ENCODE measurements at regions not wholly inside any gene's neighbourhood (a gene's known extent, or its start where the extent isn't known, plus 50 kb on each side); places are given as distances from the start of the nearest gene placed in this dataset.
A peak's percentile ranks its signal among the peaks of the same experiment; 100 is the strongest.

DNA sequence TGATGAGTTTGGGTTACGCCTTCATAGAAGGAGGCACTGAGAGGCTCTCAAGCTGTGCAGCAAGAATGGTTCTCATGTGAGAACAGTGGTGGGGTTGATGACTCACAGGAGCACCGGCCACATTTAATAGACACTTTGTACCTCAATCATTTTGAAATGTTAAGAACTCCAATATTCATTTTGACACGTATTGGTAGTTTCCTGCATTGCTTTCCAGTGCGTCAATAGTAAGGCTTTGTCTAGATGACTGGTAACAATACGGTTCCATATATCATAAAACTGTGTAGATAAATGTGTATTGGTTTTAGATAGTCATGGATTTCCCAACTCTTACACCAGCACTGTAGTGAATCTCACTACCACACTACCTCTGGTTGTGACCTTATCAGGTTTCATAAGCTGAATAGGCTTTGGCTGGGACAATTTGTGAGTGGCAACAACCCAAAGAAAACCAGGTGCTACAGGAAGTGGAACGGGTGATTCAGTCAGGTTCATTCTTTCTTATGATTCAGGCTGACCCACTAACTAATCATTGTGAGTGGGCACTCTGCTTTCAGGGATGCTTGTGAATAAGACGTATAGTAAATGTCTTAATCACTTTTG, 362.6 kb downstream of the KLF5 start:
- Mint-ChIP-seq H3K4me3 (ENCODE audit: unreplicated experiment) (no peak overlapping the region), H3K27me3 (ENCODE audit: insufficient read depth, unreplicated experiment) (no peaks in the 10 kb centered on the region), H3K9me3 (ENCODE audit: unreplicated experiment) (peaks cover 14% of the 10 kb centered on the region), H3K4me1 (ENCODE audit: insufficient read depth, unreplicated experiment) (peaks cover 23% of the 10 kb centered on the region), H3K36me3 (ENCODE audit: insufficient read depth, unreplicated experiment) (no peaks in the 10 kb centered on the region), H3K27ac (ENCODE audit: low read depth, unreplicated experiment) (peak overlapping the region; percentile 86)
- CTCF ChIA-PET: interaction anchor here (0.6 to 3.4 kb wide), 8 partner anchors 16 to 358 kb away, joined by 3 to 10 read pairs (median 4); no protein-coding TSS in a partner anchor
- DNase-seq (ENCODE audit: unreplicated experiment): peak; percentile 98
- no TSS peak for BruUV-seq (replicated peaks)
- POLR2A ChIA-PET: interaction anchor here (0.7 to 5.2 kb wide), 28 partner anchors 7 to 581 kb away, joined by 3 to 72 read pairs (median 4); partner anchors contain the start of gene KLF5
- TF ChIP-seq CTCF (IDR thresholded peaks at IDR 0.05; ENCODE audit: unreplicated experiment): no peak
- intact Hi-C loops (cut with micrococcal nuclease): loop anchor here (2.0 to 5.0 kb wide), 4 partner anchors 87 to 361 kb away; no protein-coding TSS in a partner anchor

- H3K27ac Mint-ChIP-seq (ENCODE audit: low read depth, unreplicated experiment): peak overlapping the region; percentile 38
- DNase-seq (ENCODE audit: unreplicated experiment): no peak
- no peak overlapping the region for H3K4me3 Mint-ChIP-seq (ENCODE audit: unreplicated experiment)
- H3K4me1 Mint-ChIP-seq (ENCODE audit: insufficient read depth, unreplicated experiment): peaks cover 23% of the 10 kb centered on the region
- no peaks in the 10 kb centered on the region for H3K36me3 Mint-ChIP-seq (ENCODE audit: insufficient read depth, unreplicated experiment)
- H3K27me3 Mint-ChIP-seq (ENCODE audit: insufficient read depth, unreplicated experiment): no peaks in the 10 kb centered on the region
- ChIA-PET CTCF (interaction anchor here (0.6 kb wide), 1 partner anchor 50 kb away, joined by 5 read pairs; no protein-coding TSS in a partner anchor), POLR2A (interaction anchor here (1.8 to 5.2 kb wide), 3 partner anchors 11 to 362 kb away, joined by 6 to 43 read pairs (median 18); partner anchors contain the start of gene KLF5)
- intact Hi-C loops (cut with micrococcal nuclease): loop anchor here (5.0 kb wide), 2 partner anchors 192 to 337 kb away; no protein-coding TSS in a partner anchor
- BruUV-seq (replicated peaks): no TSS peak
- H3K9me3 Mint-ChIP-seq (ENCODE audit: unreplicated experiment): peaks cover 7% of the 10 kb centered on the region
- no peak for TF ChIP-seq CTCF (IDR thresholded peaks at IDR 0.05; ENCODE audit: unreplicated experiment)
Measured at GRCh38 chr13:73419186-73419585, 360.4 kb downstream of the KLF5 start.

GRCh38 chr13:73417012-73417615, 358.3 kb downstream of the KLF5 start:
- Mint-ChIP-seq H3K27ac (ENCODE audit: low read depth, unreplicated experiment) (no peak overlapping the region), H3K4me1 (ENCODE audit: insufficient read depth, unreplicated experiment) (peaks cover 25% of the 10 kb centered on the region), H3K27me3 (ENCODE audit: insufficient read depth, unreplicated experiment) (no peaks in the 10 kb centered on the region), H3K36me3 (ENCODE audit: insufficient read depth, unreplicated experiment) (no peaks in the 10 kb centered on the region), H3K9me3 (ENCODE audit: unreplicated experiment) (peaks cover 7% of the 10 kb centered on the region), H3K4me3 (ENCODE audit: unreplicated experiment) (no peak overlapping the region)
- BruUV-seq (replicated peaks): no TSS peak
- CTCF ChIA-PET: interaction anchor here (0.6 to 3.3 kb wide), 2 partner anchors 18 to 48 kb away, joined by 3 to 11 read pairs; no protein-coding TSS in a partner anchor
- peak; percentile 53 for DNase-seq (ENCODE audit: unreplicated experiment)
- intact Hi-C loops (cut with micrococcal nuclease): loop anchor here (5.0 kb wide), 2 partner anchors 190 to 335 kb away; no protein-coding TSS in a partner anchor
- POLR2A ChIA-PET: interaction anchor here (1.5 to 1.9 kb wide), 2 partner anchors 48 to 359 kb away, joined by 6 to 11 read pairs; no protein-coding TSS in a partner anchor
- peak; percentile 25 for TF ChIP-seq CTCF (IDR thresholded peaks at IDR 0.05; ENCODE audit: unreplicated experiment)

- peaks cover 7% of the 10 kb centered on the region for H3K9me3 Mint-ChIP-seq (ENCODE audit: unreplicated experiment)
- ChIA-PET CTCF (interaction anchor here (0.6 to 3.3 kb wide), 3 partner anchors 47 to 481 kb away, joined by 3 to 11 read pairs (median 5); no protein-coding TSS in a partner anchor), POLR2A (interaction anchor here (0.6 to 1.9 kb wide), 4 partner anchors 14 to 358 kb away, joined by 3 to 11 read pairs (median 4); no protein-coding TSS in a partner anchor)
- H3K27ac Mint-ChIP-seq (ENCODE audit: low read depth, unreplicated experiment): peak overlapping the region; percentile 61
- intact Hi-C loops (cut with micrococcal nuclease): loop anchor here (5.0 kb wide), 2 partner anchors 189 to 334 kb away; no protein-coding TSS in a partner anchor
- no peak for DNase-seq (ENCODE audit: unreplicated experiment)
- no TSS peak for BruUV-seq (replicated peaks)
- no peaks in the 10 kb centered on the region for H3K36me3 Mint-ChIP-seq (ENCODE audit: insufficient read depth, unreplicated experiment)
- TF ChIP-seq CTCF (IDR thresholded peaks at IDR 0.05; ENCODE audit: unreplicated experiment): no peak
- H3K27me3 Mint-ChIP-seq (ENCODE audit: insufficient read depth, unreplicated experiment): no peaks in the 10 kb centered on the region
- H3K4me3 Mint-ChIP-seq (ENCODE audit: unreplicated experiment): no peak overlapping the region
- H3K4me1 Mint-ChIP-seq (ENCODE audit: insufficient read depth, unreplicated experiment): peaks cover 19% of the 10 kb centered on the region
Measured at GRCh38 chr13:73416093-73416492, 357.3 kb downstream of the KLF5 start.
